ENCODE measurements at regions not wholly inside any gene's neighbourhood (a gene's known extent, or its start where the extent isn't known, plus 50 kb on each side); places are given as distances from the start of the nearest gene placed in this dataset.

- Histone ChIP-seq H3K27ac (ENCODE audit: low read depth in 1 of 2, low read length in 1 of 2) (no peak overlapping the region), H3K9ac (ENCODE audit: insufficient read depth in 1 of 2, low read length in 2 of 2) (peak overlapping the region in 1 of 2 donors; percentile 1), H3K4me3 (no peak overlapping the region), H3K9me3 (ENCODE audit: control insufficient read depth in 4 of 4, insufficient read depth in 3 of 4, low read length in 3 of 4) (no peaks in the 10 kb centered on the region), H3K36me3 (ENCODE audit: control insufficient read depth in 4 of 4, insufficient read depth in 4 of 4, low read length in 4 of 4) (no peaks in the 10 kb centered on the region), H3K4me1 (ENCODE audit: control insufficient read depth in 5 of 5, insufficient read depth in 5 of 5, low read length in 5 of 5) (no peaks in the 10 kb centered on the region), H3K27me3 (ENCODE audit: control insufficient read depth in 3 of 3, insufficient read depth in 3 of 3, low read length in 2 of 3) (no peaks in the 10 kb centered on the region)
- TF ChIP-seq CTCF (IDR thresholded peaks at IDR 0.05; ENCODE audit: control extremely low read depth, extremely low read depth), result peak; percentile 42
- peak; percentile 32 to 74 (median 69) for DNase-seq
- ATAC-seq (ENCODE audit: insufficient read depth, low FRiP score), result peak; percentile 87
- WGBS, 2 donors, result 3 to 8% methylated on average over 5 of the region's 5 CpGs
These were observed 333.9 kb upstream of the FSTL5 start for GRCh38 chr4:162497564-162498167.

GRCh38 chr4:162494935-162495334 is 331.1 kb upstream of the FSTL5 start:
- Histone ChIP-seq H3K4me1 (ENCODE audit: control insufficient read depth in 5 of 5, insufficient read depth in 5 of 5, low read length in 5 of 5) (no peaks in the 10 kb centered on the region), H3K4me3 (no peak overlapping the region), H3K9ac (ENCODE audit: insufficient read depth in 1 of 2, low read length in 2 of 2) (no peak overlapping the region), H3K27me3 (ENCODE audit: control insufficient read depth in 3 of 3, insufficient read depth in 3 of 3, low read length in 2 of 3) (no peaks in the 10 kb centered on the region), H3K27ac (ENCODE audit: low read depth in 1 of 2, low read length in 1 of 2) (no peak overlapping the region), H3K36me3 (ENCODE audit: control insufficient read depth in 4 of 4, insufficient read depth in 4 of 4, low read length in 4 of 4) (no peaks in the 10 kb centered on the region), H3K9me3 (ENCODE audit: control insufficient read depth in 4 of 4, insufficient read depth in 3 of 4, low read length in 3 of 4) (peaks cover 0 to 2% (median 0%) of the 10 kb centered on the region in 4 donors)
- 64 to 72% methylated on average over 2 of the region's 2 CpGs for WGBS, 2 donors
- ATAC-seq (ENCODE audit: insufficient read depth, low FRiP score) (no peak), DNase-seq (no peak)
- TF ChIP-seq CTCF (IDR thresholded peaks at IDR 0.05; ENCODE audit: control extremely low read depth, extremely low read depth), result no peak

- TF ChIP-seq CTCF (IDR thresholded peaks at IDR 0.05; ENCODE audit: control extremely low read depth, extremely low read depth), result no peak
- DNase-seq (no peak), ATAC-seq (ENCODE audit: insufficient read depth, low FRiP score) (no peak)
- Histone ChIP-seq H3K27me3 (ENCODE audit: control insufficient read depth in 3 of 3, insufficient read depth in 3 of 3, low read length in 2 of 3) (no peaks in the 10 kb centered on the region), H3K4me1 (ENCODE audit: control insufficient read depth in 5 of 5, insufficient read depth in 5 of 5, low read length in 5 of 5) (no peaks in the 10 kb centered on the region), H3K27ac (ENCODE audit: low read depth in 1 of 2, low read length in 1 of 2) (no peak overlapping the region), H3K9ac (ENCODE audit: insufficient read depth in 1 of 2, low read length in 2 of 2) (no peak overlapping the region), H3K36me3 (ENCODE audit: control insufficient read depth in 4 of 4, insufficient read depth in 4 of 4, low read length in 4 of 4) (no peaks in the 10 kb centered on the region), H3K4me3 (no peak overlapping the region), H3K9me3 (ENCODE audit: control insufficient read depth in 4 of 4, insufficient read depth in 3 of 4, low read length in 3 of 4) (peaks cover 0 to 2% (median 0%) of the 10 kb centered on the region in 4 donors)
- WGBS, 2 donors, result 88 to 89% methylated on average over 6 of the region's 6 CpGs
These were observed 321.7 kb upstream of the FSTL5 start for GRCh38 chr4:162485486-162485885.

GRCh38 chr4:162475246-162475645 is 311.4 kb upstream of the FSTL5 start:
- no peaks in the 10 kb centered on the region for H3K36me3 ChIP-seq (ENCODE audit: control insufficient read depth in 4 of 4, insufficient read depth in 4 of 4, low read length in 4 of 4)
- no peak overlapping the region for H3K27ac ChIP-seq (ENCODE audit: low read depth in 1 of 2, low read length in 1 of 2)
- peaks cover 0 to 11% (median 0%) of the 10 kb centered on the region in 5 donors for H3K4me1 ChIP-seq (ENCODE audit: control insufficient read depth in 5 of 5, insufficient read depth in 5 of 5, low read length in 5 of 5)
- H3K9me3 ChIP-seq (ENCODE audit: control insufficient read depth in 4 of 4, insufficient read depth in 3 of 4, low read length in 3 of 4), result no peaks in the 10 kb centered on the region
- H3K27me3 ChIP-seq (ENCODE audit: control insufficient read depth in 3 of 3, insufficient read depth in 3 of 3, low read length in 2 of 3), result no peaks in the 10 kb centered on the region
- H3K4me3 ChIP-seq, result no peak overlapping the region
- ATAC-seq (ENCODE audit: insufficient read depth, low FRiP score) (no peak), DNase-seq (peak; percentile 52 to 85 (median 69))
- no peak overlapping the region for H3K9ac ChIP-seq (ENCODE audit: insufficient read depth in 1 of 2, low read length in 2 of 2)
- 74 to 82% methylated on average over 4 of the region's 4 CpGs for WGBS, 2 donors
- TF ChIP-seq CTCF (IDR thresholded peaks at IDR 0.05; ENCODE audit: control extremely low read depth, extremely low read depth), result no peak

All from lung (tissue), 11 donors.